Fibroblast of lung (primary cell): ENCODE measurements at regions not wholly inside any gene's neighbourhood (a gene's known extent, or its start where the extent isn't known, plus 50 kb on each side); places are given as distances from the start of the nearest gene placed in this dataset.

Experiments used
- CTCF ChIP-seq, 2 donors: IDR thresholded peaks in 1 of 2; conservative IDR thresholded peaks in 1 of 2; 1 replicate in 1 of 2; 2 replicates in 1 of 2; pipeline ENCODE4 v1.5.1; 2011 to 2012; ENCODE audit warnings: low read length in 2 of 2, control low read depth in 1 of 2, inconsistent platforms in 1 of 2, low read depth in 1 of 2, mild to moderate bottlenecking in 1 of 2
- EZH2 ChIP-seq: IDR thresholded peaks from 2 replicates; pipeline ENCODE4 v1.5.1; 2012; ENCODE audit warnings: low read length, control low read depth, mild to moderate bottlenecking; ENCODE audit errors: missing control alignments

DNA sequence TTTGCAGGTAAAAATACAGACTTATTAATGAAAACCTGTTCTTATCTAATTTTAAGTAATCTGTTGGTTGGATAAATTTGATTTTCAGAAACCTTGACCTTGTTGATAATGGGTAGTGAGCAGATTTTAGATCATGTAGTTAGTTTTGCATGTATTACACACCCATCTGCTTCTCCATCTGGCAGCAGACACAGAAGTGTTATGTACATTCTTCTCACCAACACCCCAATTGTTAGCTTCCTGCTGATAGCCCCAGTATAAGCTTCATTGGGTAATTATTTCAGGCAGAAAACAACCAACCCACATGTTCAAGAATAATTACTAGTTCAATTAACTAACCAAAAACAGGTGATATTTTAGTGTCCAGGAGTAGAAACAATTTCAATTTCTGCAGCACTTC, 1740.5 kb upstream of the AGA start:
- TF ChIP-seq EZH2, result no peak
- no peak for TF ChIP-seq CTCF (conservative IDR thresholded peaks at IDR 0.05 in 1 of 2, IDR thresholded peaks at IDR 0.05 in 1 of 2; ENCODE audit: low read depth in 1 of 2, low read length in 2 of 2)
